Coronary artery (tissue), 2 donors: ENCODE measurements at regions not wholly inside any gene's neighbourhood (a gene's known extent, or its start where the extent isn't known, plus 50 kb on each side); places are given as distances from the start of the nearest gene placed in this dataset.

Experiments used
- DNase-seq: peaks from one replicate; pipeline ENCODE4 v3.0.0-alpha.2; 2017; ENCODE audit warnings: low spot score
- H3K27ac ChIP-seq, 2 donors: fragments of 200-600 bp; sonication (generic); one replicate each; pipeline ENCODE4 v1.5.1; 2016 to 2019
- H3K4me3 ChIP-seq: fragments of 200-600 bp; sonication (generic); 2 replicates; pipeline ENCODE4 v1.5.1; 2016; ENCODE audit warnings: mild to moderate bottlenecking, moderate library complexity
- TF ChIP-seq, protein P1 (sequence below): fragments of 200-600 bp; sonication (generic); IDR thresholded peaks from one replicate; pipeline ENCODE4 v1.5.1; 2019; ENCODE audit warnings: antibody characterized with exemption

DNA sequence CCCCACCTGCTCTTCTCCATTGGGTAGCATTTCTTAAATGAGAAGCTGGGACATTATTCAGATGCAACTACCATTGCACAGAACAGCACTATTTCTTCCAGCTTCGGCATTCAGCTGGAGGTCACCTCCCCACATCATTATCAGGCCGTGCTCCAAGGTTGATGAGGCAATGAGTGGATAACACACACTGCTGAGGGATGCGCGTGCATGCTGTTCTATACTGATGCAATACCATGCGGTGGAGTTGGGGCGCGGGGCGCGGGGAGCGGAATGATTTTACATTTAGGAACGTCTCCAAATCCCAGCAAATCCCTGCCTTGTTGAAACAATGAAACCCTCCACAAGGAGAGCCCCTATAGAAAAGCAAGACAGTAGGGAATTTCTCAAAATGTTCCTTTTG lies 283.4 kb downstream of the GRIN2B start:
- Histone ChIP-seq H3K27ac (no peak overlapping the region), H3K4me3 (no peak overlapping the region)
- no peak for DNase-seq
- TF ChIP-seq, protein P1, sequence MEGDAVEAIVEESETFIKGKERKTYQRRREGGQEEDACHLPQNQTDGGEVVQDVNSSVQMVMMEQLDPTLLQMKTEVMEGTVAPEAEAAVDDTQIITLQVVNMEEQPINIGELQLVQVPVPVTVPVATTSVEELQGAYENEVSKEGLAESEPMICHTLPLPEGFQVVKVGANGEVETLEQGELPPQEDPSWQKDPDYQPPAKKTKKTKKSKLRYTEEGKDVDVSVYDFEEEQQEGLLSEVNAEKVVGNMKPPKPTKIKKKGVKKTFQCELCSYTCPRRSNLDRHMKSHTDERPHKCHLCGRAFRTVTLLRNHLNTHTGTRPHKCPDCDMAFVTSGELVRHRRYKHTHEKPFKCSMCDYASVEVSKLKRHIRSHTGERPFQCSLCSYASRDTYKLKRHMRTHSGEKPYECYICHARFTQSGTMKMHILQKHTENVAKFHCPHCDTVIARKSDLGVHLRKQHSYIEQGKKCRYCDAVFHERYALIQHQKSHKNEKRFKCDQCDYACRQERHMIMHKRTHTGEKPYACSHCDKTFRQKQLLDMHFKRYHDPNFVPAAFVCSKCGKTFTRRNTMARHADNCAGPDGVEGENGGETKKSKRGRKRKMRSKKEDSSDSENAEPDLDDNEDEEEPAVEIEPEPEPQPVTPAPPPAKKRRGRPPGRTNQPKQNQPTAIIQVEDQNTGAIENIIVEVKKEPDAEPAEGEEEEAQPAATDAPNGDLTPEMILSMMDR: no peak

GRCh38 chr12:13695781-13696180 lies 285.6 kb downstream of the GRIN2B start:
- Histone ChIP-seq H3K27ac (no peak overlapping the region), H3K4me3 (no peak overlapping the region)
- DNase-seq: no peak
- TF ChIP-seq, protein P1: no peak

GRCh38 chr12:13692332-13692731 lies 289.1 kb downstream of the GRIN2B start:
- DNase-seq: no peak
- TF ChIP-seq, protein P1: no peak
- Histone ChIP-seq H3K4me3 (no peak overlapping the region), H3K27ac (no peak overlapping the region)

- no peak for DNase-seq
Measured at GRCh38 chr12:13691598-13691997, 289.8 kb downstream of the GRIN2B start.

DNA sequence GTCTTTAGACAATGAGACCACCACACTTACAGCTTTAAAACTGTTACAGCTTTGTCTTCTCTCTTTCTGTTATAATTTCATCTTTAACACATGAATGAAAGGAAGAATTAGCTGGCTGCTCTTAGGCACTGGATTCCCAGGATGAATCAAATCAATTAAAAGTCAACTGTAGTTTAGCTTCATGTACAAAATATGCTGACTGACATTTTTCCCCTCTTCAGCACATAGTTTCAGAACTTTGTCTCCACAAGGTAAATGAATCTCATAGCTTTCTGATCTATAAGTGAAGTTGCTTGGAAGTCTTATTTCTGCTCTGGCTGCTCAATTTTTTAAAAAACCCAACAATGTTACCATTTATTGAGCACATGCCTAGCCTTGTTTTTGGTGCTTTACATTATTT lies 293.8 kb downstream of the GRIN2B start:
- DNase-seq: no peak
- TF ChIP-seq, protein P1: no peak
- H3K4me3 ChIP-seq: no peak overlapping the region
- H3K27ac ChIP-seq: no peak overlapping the region

More at GRCh38 chr12:13691598-13691997, 289.8 kb downstream of the GRIN2B start:
- TF ChIP-seq, protein P1: no peak
- Histone ChIP-seq H3K27ac (no peak overlapping the region), H3K4me3 (no peak overlapping the region)

GRCh38 chr12:13686260-13686659 lies 295.1 kb downstream of the GRIN2B start:
- Histone ChIP-seq H3K27ac (no peak overlapping the region), H3K4me3 (no peak overlapping the region)
- no peak for DNase-seq
- TF ChIP-seq, protein P1: no peak

GRCh38 chr12:13680916-13681315 lies 300.5 kb downstream of the GRIN2B start:
- H3K4me3 ChIP-seq: no peak overlapping the region
- DNase-seq: no peak
- no peak overlapping the region for H3K27ac ChIP-seq
- TF ChIP-seq, protein P1: no peak
